GM23248 (cell line): ENCODE measurements at regions not wholly inside any gene's neighbourhood (a gene's known extent, or its start where the extent isn't known, plus 50 kb on each side); places are given as distances from the start of the nearest gene placed in this dataset.

Experiments
- EZH2 ChIP-seq: fragments of 200-600 bp; sonication (generic); IDR thresholded peaks from 2 replicates; pipeline ENCODE4 v1.6.1; 2018; ENCODE audit warnings: antibody characterized with exemption, mild to moderate bottlenecking; ENCODE audit not compliant: insufficient read depth, poor library complexity, severe bottlenecking
- EZH2phosphoT487 ChIP-seq: fragments of 200-600 bp; sonication (generic); IDR thresholded peaks from 2 replicates; pipeline ENCODE4 v1.6.1; 2018; ENCODE audit warnings: antibody characterized with exemption, moderate library complexity, mild to moderate bottlenecking, low read depth; ENCODE audit not compliant: insufficient read depth

DNA sequence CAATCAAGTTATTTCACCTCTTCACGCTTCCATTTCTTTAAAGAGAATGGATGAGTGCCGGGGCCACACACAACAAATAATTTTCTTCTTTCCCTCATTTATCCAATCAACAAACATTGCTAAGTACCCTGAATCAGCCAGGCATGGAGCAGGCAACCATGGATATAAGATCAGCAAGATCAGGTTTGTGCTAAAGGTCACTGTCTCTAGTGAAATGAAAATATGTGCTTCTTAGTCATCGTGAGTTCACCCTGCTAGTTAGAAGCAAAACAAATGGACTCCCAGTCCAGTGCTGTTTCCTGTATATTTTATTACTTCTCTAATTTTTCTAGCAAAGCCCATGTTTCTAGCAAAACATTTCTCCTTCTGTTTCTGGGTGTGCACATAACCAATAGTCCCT lies 629.2 kb downstream of the BNC2 start:
- no peak for TF ChIP-seq EZH2phosphoT487
- TF ChIP-seq EZH2: no peak
